Liver (tissue), 8 donors: ENCODE measurements at regions not wholly inside any gene's neighbourhood (a gene's known extent, or its start where the extent isn't known, plus 50 kb on each side); places are given as distances from the start of the nearest gene placed in this dataset.

Experiments
- DNase-seq: peaks from one replicate; pipeline ENCODE4 v3.0.0-alpha.2; 2017; ENCODE audit warnings: low spot score
- H3K27ac ChIP-seq, 2 donors: one replicate each; pipeline ENCODE4 v1.7.0; 2013; ENCODE audit warnings: inconsistent platforms in 2 of 2, low read length in 2 of 2, control low read depth in 1 of 2, low read depth in 1 of 2, mild to moderate bottlenecking in 1 of 2
- H3K27me3 ChIP-seq, 4 donors: one replicate each; pipeline versions ENCODE4 v1.6.1 to v1.7.0; 2013; ENCODE audit warnings: low read length in 3 of 4, inconsistent platforms in 1 of 4, mild to moderate bottlenecking in 1 of 4, moderate library complexity in 1 of 4; ENCODE audit not compliant: control insufficient read depth in 4 of 4, insufficient read depth in 4 of 4
- H3K36me3 ChIP-seq, 4 donors: one replicate each; pipeline versions ENCODE4 v1.6.1 to v1.7.0; 2013; ENCODE audit warnings: low read length in 3 of 4, mild to moderate bottlenecking in 3 of 4, low read depth in 1 of 4, moderate library complexity in 1 of 4; ENCODE audit not compliant: control insufficient read depth in 4 of 4, insufficient read depth in 3 of 4
- H3K4me1 ChIP-seq, 4 donors: one replicate each; pipeline versions ENCODE4 v1.6.1 to v1.7.0; 2013; ENCODE audit warnings: low read length in 3 of 4, mild to moderate bottlenecking in 3 of 4, moderate library complexity in 1 of 4; ENCODE audit not compliant: control insufficient read depth in 4 of 4, insufficient read depth in 4 of 4
- H3K4me3 ChIP-seq, 3 donors: one replicate each; pipeline versions ENCODE4 v1.6.1 to v1.7.0; 2013; ENCODE audit warnings: low read length in 3 of 3, control low read depth in 1 of 3, low read depth in 1 of 3, mild to moderate bottlenecking in 1 of 3
- H3K9ac ChIP-seq, 2 donors: one replicate each; pipeline ENCODE4 v1.7.0; 2013; ENCODE audit warnings: low read length in 2 of 2, mild to moderate bottlenecking in 2 of 2, moderate library complexity in 2 of 2, control low read depth in 1 of 2, low read depth in 1 of 2
- H3K9me3 ChIP-seq, 4 donors: one replicate each; pipeline versions ENCODE4 v1.6.1 to v1.7.0; 2013; ENCODE audit warnings: low read length in 3 of 4; ENCODE audit not compliant: control insufficient read depth in 4 of 4
- EGR1 ChIP-seq, 2 donors: IDR thresholded peaks; 2 replicates each; pipeline ENCODE4 v1.6.1; 2016 to 2018; ENCODE audit warnings: antibody characterized with exemption in 2 of 2, low read depth in 2 of 2
- FOXA1 ChIP-seq: IDR thresholded peaks from 2 replicates; pipeline ENCODE4 v1.6.1; 2016; ENCODE audit warnings: antibody characterized with exemption
- FOXA2 ChIP-seq: IDR thresholded peaks from 2 replicates; pipeline ENCODE4 v1.6.1; 2016; ENCODE audit warnings: antibody characterized with exemption
- GABPA ChIP-seq, 2 donors: IDR thresholded peaks in 1 of 2; conservative IDR thresholded peaks in 1 of 2; 2 replicates each; pipeline ENCODE4 v1.6.1; 2016; ENCODE audit warnings: antibody characterized with exemption in 2 of 2, mild to moderate bottlenecking in 1 of 2, moderate library complexity in 1 of 2
- HNF4A ChIP-seq, 2 donors: conservative IDR thresholded peaks; 2 replicates each; pipeline ENCODE4 v1.6.1; 2016; ENCODE audit warnings: antibody characterized with exemption in 2 of 2, mild to moderate bottlenecking in 2 of 2
- HNF4G ChIP-seq: IDR thresholded peaks from 2 replicates; pipeline ENCODE4 v1.6.1; 2016; ENCODE audit warnings: antibody characterized with exemption
- JUND ChIP-seq, 2 donors: IDR thresholded peaks; 2 replicates each; pipeline ENCODE4 v1.6.1; 2016; ENCODE audit warnings: antibody characterized with exemption in 2 of 2
- NR2F2 ChIP-seq: IDR thresholded peaks from 2 replicates; pipeline ENCODE4 v1.6.1; 2016; ENCODE audit warnings: antibody characterized with exemption
- RAD21 ChIP-seq, 2 donors: IDR thresholded peaks; 2 replicates each; pipeline ENCODE4 v1.6.1; 2016; ENCODE audit warnings: antibody characterized with exemption in 2 of 2, mild to moderate bottlenecking in 2 of 2
- RXRA ChIP-seq, 2 donors: IDR thresholded peaks; 2 replicates each; pipeline ENCODE4 v1.6.1; 2017 to 2018; ENCODE audit warnings: antibody characterized with exemption in 2 of 2, mild to moderate bottlenecking in 1 of 2
- SP1 ChIP-seq: IDR thresholded peaks from 2 replicates; pipeline ENCODE4 v1.6.1; 2018; ENCODE audit warnings: antibody characterized with exemption, mild to moderate bottlenecking
- TAF1 ChIP-seq: conservative IDR thresholded peaks from 2 replicates; pipeline ENCODE4 v1.6.1; 2016; ENCODE audit warnings: antibody characterized with exemption, mild to moderate bottlenecking
- YY1 ChIP-seq: IDR thresholded peaks from 2 replicates; pipeline ENCODE4 v1.6.1; 2016; ENCODE audit warnings: antibody characterized with exemption, mild to moderate bottlenecking
- ZBTB33 ChIP-seq: IDR thresholded peaks from 2 replicates; pipeline ENCODE4 v1.6.1; 2016; ENCODE audit warnings: antibody characterized with exemption
- WGBS: extraction: QIAGEN DNeasy Blood & Tissue Kit; methylation state at CpG from one replicate; pipeline ENCODE4 v1.1.7; 2013; 5-methylcytosine and 5-hydroxymethylcytosine counted together
- TF ChIP-seq, protein P1 (sequence below): IDR thresholded peaks from 2 replicates; pipeline ENCODE4 v1.6.1; 2016; ENCODE audit warnings: antibody characterized with exemption, mild to moderate bottlenecking
- TF ChIP-seq, protein P2 (sequence below): IDR thresholded peaks from 2 replicates; pipeline ENCODE4 v1.6.1; 2016; ENCODE audit warnings: antibody characterized with exemption
- TF ChIP-seq, protein P3 (sequence below): fragments of 150-350 bp; IDR thresholded peaks from 2 replicates; pipeline ENCODE4 v1.5.1; 2017; ENCODE audit warnings: improper control_type of control experiment, low read depth, low read length; ENCODE audit not compliant: missing input control
- TF ChIP-seq, protein P4 (sequence below): IDR thresholded peaks from 2 replicates; pipeline ENCODE4 v1.6.1; 2016; ENCODE audit warnings: antibody characterized with exemption
- donor health status: healthy.
- donor health status: healthy.
- donor health status: healthy.
- donor health status: healthy.
- donor health status: healthy.

- DNase-seq: no peak
- H3K27ac ChIP-seq: no peak overlapping the region
- no peak for TF ChIP-seq YY1
- TF ChIP-seq, protein P1, sequence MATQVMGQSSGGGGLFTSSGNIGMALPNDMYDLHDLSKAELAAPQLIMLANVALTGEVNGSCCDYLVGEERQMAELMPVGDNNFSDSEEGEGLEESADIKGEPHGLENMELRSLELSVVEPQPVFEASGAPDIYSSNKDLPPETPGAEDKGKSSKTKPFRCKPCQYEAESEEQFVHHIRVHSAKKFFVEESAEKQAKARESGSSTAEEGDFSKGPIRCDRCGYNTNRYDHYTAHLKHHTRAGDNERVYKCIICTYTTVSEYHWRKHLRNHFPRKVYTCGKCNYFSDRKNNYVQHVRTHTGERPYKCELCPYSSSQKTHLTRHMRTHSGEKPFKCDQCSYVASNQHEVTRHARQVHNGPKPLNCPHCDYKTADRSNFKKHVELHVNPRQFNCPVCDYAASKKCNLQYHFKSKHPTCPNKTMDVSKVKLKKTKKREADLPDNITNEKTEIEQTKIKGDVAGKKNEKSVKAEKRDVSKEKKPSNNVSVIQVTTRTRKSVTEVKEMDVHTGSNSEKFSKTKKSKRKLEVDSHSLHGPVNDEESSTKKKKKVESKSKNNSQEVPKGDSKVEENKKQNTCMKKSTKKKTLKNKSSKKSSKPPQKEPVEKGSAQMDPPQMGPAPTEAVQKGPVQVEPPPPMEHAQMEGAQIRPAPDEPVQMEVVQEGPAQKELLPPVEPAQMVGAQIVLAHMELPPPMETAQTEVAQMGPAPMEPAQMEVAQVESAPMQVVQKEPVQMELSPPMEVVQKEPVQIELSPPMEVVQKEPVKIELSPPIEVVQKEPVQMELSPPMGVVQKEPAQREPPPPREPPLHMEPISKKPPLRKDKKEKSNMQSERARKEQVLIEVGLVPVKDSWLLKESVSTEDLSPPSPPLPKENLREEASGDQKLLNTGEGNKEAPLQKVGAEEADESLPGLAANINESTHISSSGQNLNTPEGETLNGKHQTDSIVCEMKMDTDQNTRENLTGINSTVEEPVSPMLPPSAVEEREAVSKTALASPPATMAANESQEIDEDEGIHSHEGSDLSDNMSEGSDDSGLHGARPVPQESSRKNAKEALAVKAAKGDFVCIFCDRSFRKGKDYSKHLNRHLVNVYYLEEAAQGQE: no peak
- TF ChIP-seq, protein P2, sequence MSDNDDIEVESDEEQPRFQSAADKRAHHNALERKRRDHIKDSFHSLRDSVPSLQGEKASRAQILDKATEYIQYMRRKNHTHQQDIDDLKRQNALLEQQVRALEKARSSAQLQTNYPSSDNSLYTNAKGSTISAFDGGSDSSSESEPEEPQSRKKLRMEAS: no peak
- no peak for TF ChIP-seq ZBTB33
- no peak for TF ChIP-seq FOXA1
- no peak for TF ChIP-seq NR2F2
- TF ChIP-seq JUND (IDR thresholded peaks at IDR 0.05): no peak
- TF ChIP-seq HNF4A (conservative IDR thresholded peaks at IDR 0.05): no peak
- no peak for TF ChIP-seq RXRA (IDR thresholded peaks at IDR 0.05)
- no peak for TF ChIP-seq FOXA2
- no peak for TF ChIP-seq EGR1 (IDR thresholded peaks at IDR 0.05; ENCODE audit: low read depth in 2 of 2)
- TF ChIP-seq, protein P3, sequence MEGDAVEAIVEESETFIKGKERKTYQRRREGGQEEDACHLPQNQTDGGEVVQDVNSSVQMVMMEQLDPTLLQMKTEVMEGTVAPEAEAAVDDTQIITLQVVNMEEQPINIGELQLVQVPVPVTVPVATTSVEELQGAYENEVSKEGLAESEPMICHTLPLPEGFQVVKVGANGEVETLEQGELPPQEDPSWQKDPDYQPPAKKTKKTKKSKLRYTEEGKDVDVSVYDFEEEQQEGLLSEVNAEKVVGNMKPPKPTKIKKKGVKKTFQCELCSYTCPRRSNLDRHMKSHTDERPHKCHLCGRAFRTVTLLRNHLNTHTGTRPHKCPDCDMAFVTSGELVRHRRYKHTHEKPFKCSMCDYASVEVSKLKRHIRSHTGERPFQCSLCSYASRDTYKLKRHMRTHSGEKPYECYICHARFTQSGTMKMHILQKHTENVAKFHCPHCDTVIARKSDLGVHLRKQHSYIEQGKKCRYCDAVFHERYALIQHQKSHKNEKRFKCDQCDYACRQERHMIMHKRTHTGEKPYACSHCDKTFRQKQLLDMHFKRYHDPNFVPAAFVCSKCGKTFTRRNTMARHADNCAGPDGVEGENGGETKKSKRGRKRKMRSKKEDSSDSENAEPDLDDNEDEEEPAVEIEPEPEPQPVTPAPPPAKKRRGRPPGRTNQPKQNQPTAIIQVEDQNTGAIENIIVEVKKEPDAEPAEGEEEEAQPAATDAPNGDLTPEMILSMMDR: no peak
- no peak for TF ChIP-seq RAD21 (IDR thresholded peaks at IDR 0.05)
- no peak for TF ChIP-seq SP1
- TF ChIP-seq GABPA (IDR thresholded peaks at IDR 0.05 in 1 of 2, conservative IDR thresholded peaks at IDR 0.05 in 1 of 2): no peak
- TF ChIP-seq HNF4G: no peak
- TF ChIP-seq, protein P4, sequence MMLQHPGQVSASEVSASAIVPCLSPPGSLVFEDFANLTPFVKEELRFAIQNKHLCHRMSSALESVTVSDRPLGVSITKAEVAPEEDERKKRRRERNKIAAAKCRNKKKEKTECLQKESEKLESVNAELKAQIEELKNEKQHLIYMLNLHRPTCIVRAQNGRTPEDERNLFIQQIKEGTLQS: no peak
- no peak for TF ChIP-seq TAF1
- H3K36me3 ChIP-seq: no peaks in the 10 kb centered on the region
- H3K9me3 ChIP-seq: peaks cover 0 to 5% (median 1%) of the 10 kb centered on the region in 4 donors
- no peaks in the 10 kb centered on the region for H3K4me1 ChIP-seq
- no peak overlapping the region for H3K9ac ChIP-seq
- no peaks in the 10 kb centered on the region for H3K27me3 ChIP-seq
- 94% methylated on average over 4 of the region's 4 CpGs for WGBS
- no peak overlapping the region for H3K4me3 ChIP-seq
Measured at GRCh38 chr3:17793542-17794195, 51.2 kb upstream of the TBC1D5 start.
